GM23338 (cell line): ENCODE measurements at regions not wholly inside any gene's neighbourhood (a gene's known extent, or its start where the extent isn't known, plus 50 kb on each side); places are given as distances from the start of the nearest gene placed in this dataset.

ENCODE experiments used
- ATAC-seq: fragments of 200-7000 bp; cut with Tn5 transposase; 3 replicates; pipeline ENCODE4 v1.9.1; 2020
- DNase-seq: peaks from one replicate; pipeline ENCODE4 v3.0.0-alpha.2; 2015; ENCODE audit warnings: low spot score
- H2AFZ ChIP-seq: fragments of 200-600 bp; sonication (generic); 2 replicates; pipeline ENCODE4 v1.8.0; 2016; ENCODE audit warnings: antibody characterized with exemption, mild to moderate bottlenecking, moderate library complexity
- H3F3A ChIP-seq: fragments of 200-600 bp; sonication (generic); replicated peaks from 2 replicates; pipeline ENCODE4 v1.8.0; 2017; ENCODE audit warnings: antibody characterized with exemption, mixed run types, low read depth
- H3K27ac ChIP-seq: fragments of 200-600 bp; sonication (generic); 2 replicates; pipeline ENCODE4 v1.6.1; 2016; ENCODE audit warnings: low read depth
- H3K27me3 ChIP-seq: fragments of 200-600 bp; sonication (generic); 2 replicates; pipeline ENCODE4 v1.8.0; 2016; ENCODE audit warnings: mild to moderate bottlenecking, mixed run types, moderate library complexity; ENCODE audit not compliant: insufficient read depth
- H3K36me3 ChIP-seq: fragments of 200-600 bp; sonication (generic); 2 replicates; pipeline ENCODE4 v1.8.0; 2016; ENCODE audit warnings: mild to moderate bottlenecking; ENCODE audit not compliant: insufficient read depth
- H3K4me1 ChIP-seq: fragments of 200-600 bp; sonication (generic); 2 replicates; pipeline ENCODE4 v1.8.0; 2016; ENCODE audit warnings: mild to moderate bottlenecking, moderate library complexity; ENCODE audit not compliant: insufficient read depth
- H3K4me2 ChIP-seq: fragments of 200-600 bp; sonication (generic); 2 replicates; pipeline ENCODE4 v1.7.1; 2017; ENCODE audit warnings: mixed run types
- H3K4me3 ChIP-seq: fragments of 200-600 bp; sonication (generic); 2 replicates; pipeline ENCODE4 v1.6.1; 2016; ENCODE audit warnings: mixed run types
- H3K79me2 ChIP-seq: fragments of 200-600 bp; sonication (generic); replicated peaks from 2 replicates; pipeline ENCODE4 v1.8.0; 2017; ENCODE audit warnings: mild to moderate bottlenecking; ENCODE audit not compliant: insufficient read depth
- H3K9me2 ChIP-seq: fragments of 200-600 bp; sonication (generic); 2 replicates; pipeline ENCODE4 v1.8.0; 2017; ENCODE audit not compliant: insufficient read depth
- H4K20me1 ChIP-seq: fragments of 200-600 bp; sonication (generic); replicated peaks from 2 replicates; pipeline ENCODE4 v1.8.0; 2017; ENCODE audit warnings: mild to moderate bottlenecking; ENCODE audit not compliant: insufficient read depth
- H3K27ac Mint-ChIP-seq: 2 replicates; pipeline ENCODE4 v1.8.0; 2020; ENCODE audit warnings: inconsistent platforms, mild to moderate bottlenecking, moderate library complexity, mixed read lengths
- H3K27me3 Mint-ChIP-seq: 3 replicates; pipeline ENCODE4 v1.8.0; 2022; ENCODE audit warnings: low read depth, mild to moderate bottlenecking, moderate library complexity, mixed read lengths, inconsistent platforms; ENCODE audit not compliant: insufficient read depth, poor library complexity
- H3K36me3 Mint-ChIP-seq: 3 replicates; pipeline ENCODE4 v1.8.0; 2021; ENCODE audit warnings: low read depth, mild to moderate bottlenecking, inconsistent platforms, moderate library complexity, mixed read lengths
- H3K4me1 Mint-ChIP-seq: 3 replicates; pipeline ENCODE4 v1.8.0; 2020; ENCODE audit warnings: mild to moderate bottlenecking, inconsistent platforms, mixed read lengths
- H3K4me3 Mint-ChIP-seq: 3 replicates; pipeline ENCODE4 v1.8.0; 2021; ENCODE audit warnings: moderate library complexity, mild to moderate bottlenecking, inconsistent platforms, mixed read lengths
- H3K9me3 Mint-ChIP-seq: 3 replicates; pipeline ENCODE4 v1.8.0; 2020; ENCODE audit warnings: moderate library complexity, mild to moderate bottlenecking, inconsistent platforms, mixed read lengths
- CREB1 ChIP-seq: fragments of 250-450 bp; sonication (Bioruptor Pico); IDR thresholded peaks from 2 replicates; pipeline ENCODE4 v1.5.0; 2020; ENCODE audit warnings: low read depth, mild to moderate bottlenecking, moderate library complexity
- EZH2 ChIP-seq: fragments of 200-600 bp; sonication (generic); IDR thresholded peaks from one replicate; pipeline ENCODE4 v1.8.0; 2017; ENCODE audit warnings: antibody characterized with exemption, mild to moderate bottlenecking, low read depth; ENCODE audit not compliant: unreplicated experiment
- EZH2phosphoT487 ChIP-seq: fragments of 200-600 bp; sonication (generic); IDR thresholded peaks from one replicate; pipeline ENCODE4 v1.8.1; 2018; ENCODE audit warnings: antibody characterized with exemption; ENCODE audit not compliant: unreplicated experiment
- JUNB ChIP-seq: IDR thresholded peaks from one replicate; pipeline ENCODE4 v1.6.1; 2016; ENCODE audit warnings: antibody characterized with exemption; ENCODE audit not compliant: unreplicated experiment
- NANOG ChIP-seq: IDR thresholded peaks from 2 replicates; pipeline ENCODE4 v1.6.1; 2016; ENCODE audit warnings: antibody characterized with exemption, borderline replicate concordance
- POLR2AphosphoS5 ChIP-seq: IDR thresholded peaks from 2 replicates; pipeline ENCODE4 v1.6.1; 2016; ENCODE audit warnings: antibody characterized with exemption, low read depth
- STAT1 ChIP-seq: IDR thresholded peaks from one replicate; pipeline ENCODE4 v1.6.1; 2016; ENCODE audit warnings: antibody characterized with exemption; ENCODE audit not compliant: unreplicated experiment
- ZNF114 ChIP-seq: fragments of 250-450 bp; sonication (Bioruptor Pico); IDR thresholded peaks from 2 replicates; pipeline ENCODE4 v1.5.0; 2020; ENCODE audit warnings: mild to moderate bottlenecking, moderate library complexity
- ZNF331 ChIP-seq: fragments of 250-450 bp; sonication (Bioruptor Pico); IDR thresholded peaks from 2 replicates; pipeline ENCODE4 v1.5.0; 2020; ENCODE audit warnings: low read depth, mild to moderate bottlenecking, moderate library complexity
- TF ChIP-seq, protein P1 (sequence below): IDR thresholded peaks from 2 replicates; pipeline ENCODE4 v1.6.1; 2016; ENCODE audit warnings: antibody characterized with exemption
- TF ChIP-seq, protein P2 (sequence below): fragments of 250-450 bp; sonication (Bioruptor Pico); IDR thresholded peaks from 2 replicates; pipeline ENCODE4 v1.5.0; 2020; ENCODE audit warnings: mild to moderate bottlenecking, moderate library complexity
- TF ChIP-seq, protein P3 (sequence below), 2 experiments: fragments of 200-600 bp in 1 of 2; sonication (generic) in 1 of 2; conservative IDR thresholded peaks; 2 replicates each; pipeline versions ENCODE4 v1.5.1 to v1.6.1; 2016 to 2017; ENCODE audit warnings: antibody characterized with exemption in 2 of 2, low read depth in 2 of 2, mild to moderate bottlenecking in 2 of 2, moderate library complexity in 1 of 2
- TF ChIP-seq, protein P4 (sequence below): IDR thresholded peaks from one replicate; pipeline ENCODE4 v1.6.1; 2018; ENCODE audit warnings: antibody characterized with exemption; ENCODE audit not compliant: unreplicated experiment

DNA sequence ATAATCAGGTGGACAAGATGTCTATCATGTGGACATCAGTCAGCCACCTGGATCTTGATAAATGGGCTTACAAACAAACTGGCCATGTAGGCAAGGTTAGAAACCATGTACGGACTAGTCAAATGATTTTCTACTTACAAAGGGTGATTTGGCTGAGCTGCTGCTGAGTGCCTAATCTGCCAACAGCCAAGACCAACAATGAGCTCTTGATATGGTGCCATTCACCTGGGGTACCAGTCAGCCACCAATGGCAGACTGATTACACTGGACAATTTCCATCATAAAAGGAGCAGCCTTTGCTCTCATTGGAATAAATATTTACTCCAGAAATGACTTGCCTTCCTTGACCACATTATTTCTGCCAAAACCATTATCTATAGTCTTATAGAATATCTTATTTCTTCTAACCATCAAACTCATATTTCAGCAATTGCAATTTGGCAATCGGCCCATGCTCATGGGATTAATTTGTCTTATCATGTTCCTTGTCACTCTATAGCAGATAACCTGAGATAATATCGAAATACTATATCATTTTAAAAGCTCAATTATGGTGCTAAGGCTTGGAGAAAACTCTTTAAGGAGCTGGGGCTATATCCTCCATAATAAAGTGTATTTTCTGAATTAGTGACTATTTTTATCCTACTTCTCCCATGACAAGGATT is 135.1 kb downstream of the SLC25A46 start:
- no peaks in the 10 kb centered on the region for H3K27me3 ChIP-seq
- no peaks in the 10 kb centered on the region; the same call in none of the 2 replicates for H3K9me2 ChIP-seq
- Mint-ChIP-seq H3K4me3 (no peak overlapping the region), H3K27me3 (no peaks in the 10 kb centered on the region), H3K27ac (no peak overlapping the region), H3K36me3 (no peaks in the 10 kb centered on the region), H3K9me3 (no peaks in the 10 kb centered on the region), H3K4me1 (0 out of 3 replicates have a peak, but pooled peaks cover 4% of the 10 kb centered on the region)
- no peaks in the 10 kb centered on the region for H4K20me1 ChIP-seq
- no peaks in the 10 kb centered on the region for H3K36me3 ChIP-seq
- no peak overlapping the region for H3K27ac ChIP-seq
- H3K79me2 ChIP-seq: no peaks in the 10 kb centered on the region
- no peak for DNase-seq
- no peak overlapping the region for H2AFZ ChIP-seq
- no peak overlapping the region for H3K4me2 ChIP-seq
- no peak for ATAC-seq
- H3F3A ChIP-seq: no peaks in the 10 kb centered on the region
- no peaks in the 10 kb centered on the region for H3K4me1 ChIP-seq
- TF ChIP-seq NANOG (no peak), EZH2phosphoT487 (no peak), ZNF331 (CRISPR knock-in tag) (no peak), EZH2 (no peak), CREB1 (CRISPR knock-in tag) (no peak), STAT1 (no peak), POLR2AphosphoS5 (no peak), ZNF114 (CRISPR knock-in tag) (no peak), JUNB (no peak)
- TF ChIP-seq, protein P1, sequence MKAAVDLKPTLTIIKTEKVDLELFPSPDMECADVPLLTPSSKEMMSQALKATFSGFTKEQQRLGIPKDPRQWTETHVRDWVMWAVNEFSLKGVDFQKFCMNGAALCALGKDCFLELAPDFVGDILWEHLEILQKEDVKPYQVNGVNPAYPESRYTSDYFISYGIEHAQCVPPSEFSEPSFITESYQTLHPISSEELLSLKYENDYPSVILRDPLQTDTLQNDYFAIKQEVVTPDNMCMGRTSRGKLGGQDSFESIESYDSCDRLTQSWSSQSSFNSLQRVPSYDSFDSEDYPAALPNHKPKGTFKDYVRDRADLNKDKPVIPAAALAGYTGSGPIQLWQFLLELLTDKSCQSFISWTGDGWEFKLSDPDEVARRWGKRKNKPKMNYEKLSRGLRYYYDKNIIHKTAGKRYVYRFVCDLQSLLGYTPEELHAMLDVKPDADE: no peak
- TF ChIP-seq, protein P2, sequence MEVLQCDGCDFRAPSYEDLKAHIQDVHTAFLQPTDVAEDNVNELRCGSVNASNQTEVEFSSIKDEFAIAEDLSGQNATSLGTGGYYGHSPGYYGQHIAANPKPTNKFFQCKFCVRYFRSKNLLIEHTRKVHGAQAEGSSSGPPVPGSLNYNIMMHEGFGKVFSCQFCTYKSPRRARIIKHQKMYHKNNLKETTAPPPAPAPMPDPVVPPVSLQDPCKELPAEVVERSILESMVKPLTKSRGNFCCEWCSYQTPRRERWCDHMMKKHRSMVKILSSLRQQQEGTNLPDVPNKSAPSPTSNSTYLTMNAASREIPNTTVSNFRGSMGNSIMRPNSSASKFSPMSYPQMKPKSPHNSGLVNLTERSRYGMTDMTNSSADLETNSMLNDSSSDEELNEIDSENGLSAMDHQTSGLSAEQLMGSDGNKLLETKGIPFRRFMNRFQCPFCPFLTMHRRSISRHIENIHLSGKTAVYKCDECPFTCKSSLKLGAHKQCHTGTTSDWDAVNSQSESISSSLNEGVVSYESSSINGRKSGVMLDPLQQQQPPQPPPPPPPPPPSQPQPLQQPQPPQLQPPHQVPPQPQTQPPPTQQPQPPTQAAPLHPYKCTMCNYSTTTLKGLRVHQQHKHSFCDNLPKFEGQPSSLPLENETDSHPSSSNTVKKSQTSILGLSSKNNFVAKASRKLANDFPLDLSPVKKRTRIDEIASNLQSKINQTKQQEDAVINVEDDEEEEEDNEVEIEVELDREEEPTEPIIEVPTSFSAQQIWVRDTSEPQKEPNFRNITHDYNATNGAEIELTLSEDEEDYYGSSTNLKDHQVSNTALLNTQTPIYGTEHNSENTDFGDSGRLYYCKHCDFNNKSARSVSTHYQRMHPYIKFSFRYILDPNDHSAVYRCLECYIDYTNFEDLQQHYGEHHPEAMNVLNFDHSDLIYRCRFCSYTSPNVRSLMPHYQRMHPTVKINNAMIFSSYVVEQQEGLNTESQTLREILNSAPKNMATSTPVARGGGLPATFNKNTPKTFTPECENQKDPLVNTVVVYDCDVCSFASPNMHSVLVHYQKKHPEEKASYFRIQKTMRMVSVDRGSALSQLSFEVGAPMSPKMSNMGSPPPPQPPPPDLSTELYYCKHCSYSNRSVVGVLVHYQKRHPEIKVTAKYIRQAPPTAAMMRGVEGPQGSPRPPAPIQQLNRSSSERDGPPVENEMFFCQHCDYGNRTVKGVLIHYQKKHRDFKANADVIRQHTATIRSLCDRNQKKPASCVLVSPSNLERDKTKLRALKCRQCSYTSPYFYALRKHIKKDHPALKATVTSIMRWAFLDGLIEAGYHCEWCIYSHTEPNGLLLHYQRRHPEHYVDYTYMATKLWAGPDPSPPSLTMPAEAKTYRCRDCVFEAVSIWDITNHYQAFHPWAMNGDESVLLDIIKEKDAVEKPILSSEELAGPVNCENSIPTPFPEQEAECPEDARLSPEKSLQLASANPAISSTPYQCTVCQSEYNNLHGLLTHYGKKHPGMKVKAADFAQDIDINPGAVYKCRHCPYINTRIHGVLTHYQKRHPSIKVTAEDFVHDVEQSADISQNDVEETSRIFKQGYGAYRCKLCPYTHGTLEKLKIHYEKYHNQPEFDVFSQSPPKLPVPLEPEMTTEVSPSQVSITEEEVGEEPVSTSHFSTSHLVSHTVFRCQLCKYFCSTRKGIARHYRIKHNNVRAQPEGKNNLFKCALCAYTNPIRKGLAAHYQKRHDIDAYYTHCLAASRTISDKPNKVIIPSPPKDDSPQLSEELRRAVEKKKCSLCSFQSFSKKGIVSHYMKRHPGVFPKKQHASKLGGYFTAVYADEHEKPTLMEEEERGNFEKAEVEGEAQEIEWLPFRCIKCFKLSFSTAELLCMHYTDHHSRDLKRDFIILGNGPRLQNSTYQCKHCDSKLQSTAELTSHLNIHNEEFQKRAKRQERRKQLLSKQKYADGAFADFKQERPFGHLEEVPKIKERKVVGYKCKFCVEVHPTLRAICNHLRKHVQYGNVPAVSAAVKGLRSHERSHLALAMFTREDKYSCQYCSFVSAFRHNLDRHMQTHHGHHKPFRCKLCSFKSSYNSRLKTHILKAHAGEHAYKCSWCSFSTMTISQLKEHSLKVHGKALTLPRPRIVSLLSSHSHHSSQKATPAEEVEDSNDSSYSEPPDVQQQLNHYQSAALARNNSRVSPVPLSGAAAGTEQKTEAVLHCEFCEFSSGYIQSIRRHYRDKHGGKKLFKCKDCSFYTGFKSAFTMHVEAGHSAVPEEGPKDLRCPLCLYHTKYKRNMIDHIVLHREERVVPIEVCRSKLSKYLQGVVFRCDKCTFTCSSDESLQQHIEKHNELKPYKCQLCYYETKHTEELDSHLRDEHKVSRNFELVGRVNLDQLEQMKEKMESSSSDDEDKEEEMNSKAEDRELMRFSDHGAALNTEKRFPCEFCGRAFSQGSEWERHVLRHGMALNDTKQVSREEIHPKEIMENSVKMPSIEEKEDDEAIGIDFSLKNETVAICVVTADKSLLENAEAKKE (CRISPR knock-in tag): no peak
- TF ChIP-seq, protein P3, sequence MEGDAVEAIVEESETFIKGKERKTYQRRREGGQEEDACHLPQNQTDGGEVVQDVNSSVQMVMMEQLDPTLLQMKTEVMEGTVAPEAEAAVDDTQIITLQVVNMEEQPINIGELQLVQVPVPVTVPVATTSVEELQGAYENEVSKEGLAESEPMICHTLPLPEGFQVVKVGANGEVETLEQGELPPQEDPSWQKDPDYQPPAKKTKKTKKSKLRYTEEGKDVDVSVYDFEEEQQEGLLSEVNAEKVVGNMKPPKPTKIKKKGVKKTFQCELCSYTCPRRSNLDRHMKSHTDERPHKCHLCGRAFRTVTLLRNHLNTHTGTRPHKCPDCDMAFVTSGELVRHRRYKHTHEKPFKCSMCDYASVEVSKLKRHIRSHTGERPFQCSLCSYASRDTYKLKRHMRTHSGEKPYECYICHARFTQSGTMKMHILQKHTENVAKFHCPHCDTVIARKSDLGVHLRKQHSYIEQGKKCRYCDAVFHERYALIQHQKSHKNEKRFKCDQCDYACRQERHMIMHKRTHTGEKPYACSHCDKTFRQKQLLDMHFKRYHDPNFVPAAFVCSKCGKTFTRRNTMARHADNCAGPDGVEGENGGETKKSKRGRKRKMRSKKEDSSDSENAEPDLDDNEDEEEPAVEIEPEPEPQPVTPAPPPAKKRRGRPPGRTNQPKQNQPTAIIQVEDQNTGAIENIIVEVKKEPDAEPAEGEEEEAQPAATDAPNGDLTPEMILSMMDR (conservative IDR thresholded peaks at IDR 0.05; ENCODE audit: low read depth in 2 of 2): no peak
- TF ChIP-seq, protein P4, sequence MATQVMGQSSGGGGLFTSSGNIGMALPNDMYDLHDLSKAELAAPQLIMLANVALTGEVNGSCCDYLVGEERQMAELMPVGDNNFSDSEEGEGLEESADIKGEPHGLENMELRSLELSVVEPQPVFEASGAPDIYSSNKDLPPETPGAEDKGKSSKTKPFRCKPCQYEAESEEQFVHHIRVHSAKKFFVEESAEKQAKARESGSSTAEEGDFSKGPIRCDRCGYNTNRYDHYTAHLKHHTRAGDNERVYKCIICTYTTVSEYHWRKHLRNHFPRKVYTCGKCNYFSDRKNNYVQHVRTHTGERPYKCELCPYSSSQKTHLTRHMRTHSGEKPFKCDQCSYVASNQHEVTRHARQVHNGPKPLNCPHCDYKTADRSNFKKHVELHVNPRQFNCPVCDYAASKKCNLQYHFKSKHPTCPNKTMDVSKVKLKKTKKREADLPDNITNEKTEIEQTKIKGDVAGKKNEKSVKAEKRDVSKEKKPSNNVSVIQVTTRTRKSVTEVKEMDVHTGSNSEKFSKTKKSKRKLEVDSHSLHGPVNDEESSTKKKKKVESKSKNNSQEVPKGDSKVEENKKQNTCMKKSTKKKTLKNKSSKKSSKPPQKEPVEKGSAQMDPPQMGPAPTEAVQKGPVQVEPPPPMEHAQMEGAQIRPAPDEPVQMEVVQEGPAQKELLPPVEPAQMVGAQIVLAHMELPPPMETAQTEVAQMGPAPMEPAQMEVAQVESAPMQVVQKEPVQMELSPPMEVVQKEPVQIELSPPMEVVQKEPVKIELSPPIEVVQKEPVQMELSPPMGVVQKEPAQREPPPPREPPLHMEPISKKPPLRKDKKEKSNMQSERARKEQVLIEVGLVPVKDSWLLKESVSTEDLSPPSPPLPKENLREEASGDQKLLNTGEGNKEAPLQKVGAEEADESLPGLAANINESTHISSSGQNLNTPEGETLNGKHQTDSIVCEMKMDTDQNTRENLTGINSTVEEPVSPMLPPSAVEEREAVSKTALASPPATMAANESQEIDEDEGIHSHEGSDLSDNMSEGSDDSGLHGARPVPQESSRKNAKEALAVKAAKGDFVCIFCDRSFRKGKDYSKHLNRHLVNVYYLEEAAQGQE: no peak
- H3K4me3 ChIP-seq: no peak overlapping the region
